ENCODE measurements at regions not wholly inside any gene's neighbourhood (a gene's known extent, or its start where the extent isn't known, plus 50 kb on each side); places are given as distances from the start of the nearest gene placed in this dataset.
"Not testable (repeated sequence)": the region's sequence is repeated elsewhere in the genome, so short reads cannot be mapped to it uniquely, and the experiment has no call there.

DNA sequence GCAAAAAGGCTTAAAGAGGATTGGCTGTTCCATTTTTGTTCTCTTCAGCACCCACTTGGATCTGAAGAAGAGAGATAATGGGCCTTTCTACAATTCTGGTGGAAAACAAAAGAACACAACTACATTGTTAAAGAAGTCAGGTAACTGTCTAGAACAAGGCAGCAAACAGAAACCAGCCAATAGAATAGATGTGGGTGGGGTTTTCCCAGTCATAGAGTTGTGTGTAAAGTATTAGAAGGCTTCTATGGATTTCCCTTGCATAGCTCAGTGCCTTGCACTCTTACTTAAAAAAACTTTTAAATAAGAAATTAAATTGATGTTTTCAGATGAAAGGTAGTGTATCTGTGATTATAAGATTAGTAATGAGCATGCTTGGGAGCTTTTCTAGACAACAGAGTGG, 462.7 kb upstream of the ATP11B start:
- Histone ChIP-seq H3F3A (ENCODE audit: insufficient read depth, low read depth) (no peaks in the 10 kb centered on the region), H3K9me3 (ENCODE audit: insufficient read depth, low read depth) (no peaks in the 10 kb centered on the region), H3K36me3 (ENCODE audit: low read depth) (no peaks in the 10 kb centered on the region), H3K4me2 (no peak overlapping the region), H3K4me1 (replicated peaks; ENCODE audit: insufficient read depth) (peaks cover 4% of the 10 kb centered on the region; the same call in 1 of the 2 replicates), H4K20me1 (ENCODE audit: insufficient read depth) (no peaks in the 10 kb centered on the region), H2AFZ (no peak overlapping the region), H3K27me3 (ENCODE audit: insufficient read depth, low read depth) (no peaks in the 10 kb centered on the region), H3K9me2 (ENCODE audit: insufficient read depth) (no peaks in the 10 kb centered on the region), H3K4me3 (no peak overlapping the region), H3K79me2 (ENCODE audit: low read depth) (no peaks in the 10 kb centered on the region), H3K27ac (no peak overlapping the region)
- no peak for DNase-seq
- POLR2A ChIA-PET (ENCODE audit: unreplicated experiment): no interaction called here
- intact Hi-C loops (cut with micrococcal nuclease; ENCODE audit: unreplicated experiment): no loop called here
- TF ChIP-seq, protein P1, sequence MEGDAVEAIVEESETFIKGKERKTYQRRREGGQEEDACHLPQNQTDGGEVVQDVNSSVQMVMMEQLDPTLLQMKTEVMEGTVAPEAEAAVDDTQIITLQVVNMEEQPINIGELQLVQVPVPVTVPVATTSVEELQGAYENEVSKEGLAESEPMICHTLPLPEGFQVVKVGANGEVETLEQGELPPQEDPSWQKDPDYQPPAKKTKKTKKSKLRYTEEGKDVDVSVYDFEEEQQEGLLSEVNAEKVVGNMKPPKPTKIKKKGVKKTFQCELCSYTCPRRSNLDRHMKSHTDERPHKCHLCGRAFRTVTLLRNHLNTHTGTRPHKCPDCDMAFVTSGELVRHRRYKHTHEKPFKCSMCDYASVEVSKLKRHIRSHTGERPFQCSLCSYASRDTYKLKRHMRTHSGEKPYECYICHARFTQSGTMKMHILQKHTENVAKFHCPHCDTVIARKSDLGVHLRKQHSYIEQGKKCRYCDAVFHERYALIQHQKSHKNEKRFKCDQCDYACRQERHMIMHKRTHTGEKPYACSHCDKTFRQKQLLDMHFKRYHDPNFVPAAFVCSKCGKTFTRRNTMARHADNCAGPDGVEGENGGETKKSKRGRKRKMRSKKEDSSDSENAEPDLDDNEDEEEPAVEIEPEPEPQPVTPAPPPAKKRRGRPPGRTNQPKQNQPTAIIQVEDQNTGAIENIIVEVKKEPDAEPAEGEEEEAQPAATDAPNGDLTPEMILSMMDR (conservative IDR thresholded peaks at IDR 0.05): no peak
- TF ChIP-seq EZH2 (IDR thresholded peaks at IDR 0.05; ENCODE audit: low read depth): no peak
- no TSS peak for BruUV-seq (replicated peaks)
- CTCF ChIA-PET: no interaction called here

DNA sequence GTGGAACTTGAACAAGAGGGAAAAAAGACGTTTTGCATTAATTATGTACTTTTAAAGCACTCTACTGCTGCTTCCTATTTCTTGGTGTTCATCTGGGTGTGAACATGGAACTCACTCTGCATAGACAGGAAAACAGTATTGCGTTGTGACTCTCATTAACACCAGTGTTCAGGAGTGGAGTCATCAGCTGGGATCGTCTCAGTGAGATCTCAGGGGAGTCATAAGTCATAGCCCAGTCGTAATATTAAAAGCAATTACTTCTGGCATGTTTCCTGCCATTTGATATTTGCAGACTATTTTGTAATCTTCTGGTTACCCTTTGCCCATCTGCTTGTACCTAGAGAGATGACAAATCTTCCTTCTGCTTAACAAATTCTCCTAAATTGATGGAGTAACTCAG, 462.0 kb upstream of the ATP11B start:
- BruUV-seq (replicated peaks): no TSS peak
- no peaks in the 10 kb centered on the region for H3K9me2 ChIP-seq (ENCODE audit: insufficient read depth)
- H3K9me3 ChIP-seq (ENCODE audit: insufficient read depth, low read depth): no peaks in the 10 kb centered on the region
- H3K36me3 ChIP-seq (ENCODE audit: low read depth): no peaks in the 10 kb centered on the region
- POLR2A ChIA-PET (ENCODE audit: unreplicated experiment): no interaction called here
- CTCF ChIA-PET: no interaction called here
- H4K20me1 ChIP-seq (ENCODE audit: insufficient read depth): no peaks in the 10 kb centered on the region
- H3K27me3 ChIP-seq (ENCODE audit: insufficient read depth, low read depth): no peaks in the 10 kb centered on the region
- no peaks in the 10 kb centered on the region for H3K79me2 ChIP-seq (ENCODE audit: low read depth)
- no peak overlapping the region for H3K4me3 ChIP-seq
- DNase-seq: no peak
- TF ChIP-seq EZH2 (IDR thresholded peaks at IDR 0.05; ENCODE audit: low read depth): no peak
- TF ChIP-seq, protein P1 (conservative IDR thresholded peaks at IDR 0.05): no peak
- intact Hi-C loops (cut with micrococcal nuclease; ENCODE audit: unreplicated experiment): no loop called here
- no peak overlapping the region for H2AFZ ChIP-seq
- no peaks in the 10 kb centered on the region for H3K4me1 ChIP-seq (replicated peaks; ENCODE audit: insufficient read depth)
- no peak overlapping the region for H3K27ac ChIP-seq
- H3K4me2 ChIP-seq: no peak overlapping the region
- no peaks in the 10 kb centered on the region for H3F3A ChIP-seq (ENCODE audit: insufficient read depth, low read depth)

DNA sequence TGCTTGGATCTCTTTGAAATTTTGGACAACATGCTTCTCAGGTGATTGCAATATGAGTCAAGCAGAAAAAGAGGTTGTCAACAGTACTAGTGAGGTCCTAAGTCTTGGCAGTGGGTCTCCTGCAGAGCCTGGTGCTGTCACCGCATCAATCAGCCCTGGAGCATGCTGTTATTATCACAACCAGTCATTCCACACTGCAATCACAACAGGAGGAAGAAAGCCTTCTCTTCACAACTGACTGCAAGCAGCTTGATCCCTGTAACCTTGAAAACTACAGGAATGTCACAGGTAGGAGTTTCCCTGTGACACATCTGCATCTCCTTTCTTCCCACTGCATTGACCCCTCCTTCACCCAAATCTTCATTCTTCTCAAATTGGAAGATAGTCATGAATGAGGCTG, 451.1 kb upstream of the ATP11B start:
- intact Hi-C loops (cut with micrococcal nuclease; ENCODE audit: unreplicated experiment): no loop called here
- no peaks in the 10 kb centered on the region for H3K79me2 ChIP-seq (ENCODE audit: low read depth)
- no peaks in the 10 kb centered on the region for H3K36me3 ChIP-seq (ENCODE audit: low read depth)
- no peak overlapping the region for H3K4me3 ChIP-seq
- POLR2A ChIA-PET (ENCODE audit: unreplicated experiment): no interaction called here
- 0 out of 2 replicates have a peak, but pooled peaks cover 3% of the 10 kb centered on the region for H3K9me2 ChIP-seq (ENCODE audit: insufficient read depth)
- H3K27me3 ChIP-seq (ENCODE audit: insufficient read depth, low read depth): no peaks in the 10 kb centered on the region
- H3K9me3 ChIP-seq (ENCODE audit: insufficient read depth, low read depth): no peaks in the 10 kb centered on the region
- no peak for TF ChIP-seq EZH2 (IDR thresholded peaks at IDR 0.05; ENCODE audit: low read depth)
- TF ChIP-seq, protein P1 (conservative IDR thresholded peaks at IDR 0.05): no peak
- no peaks in the 10 kb centered on the region for H3K4me1 ChIP-seq (replicated peaks; ENCODE audit: insufficient read depth)
- BruUV-seq (replicated peaks): no TSS peak
- no peak overlapping the region for H3K27ac ChIP-seq
- no peak overlapping the region for H3K4me2 ChIP-seq
- no peaks in the 10 kb centered on the region for H4K20me1 ChIP-seq (ENCODE audit: insufficient read depth)
- DNase-seq: no peak
- no peak overlapping the region for H2AFZ ChIP-seq
- CTCF ChIA-PET: no interaction called here
- H3F3A ChIP-seq (ENCODE audit: insufficient read depth, low read depth): no peaks in the 10 kb centered on the region

DNA sequence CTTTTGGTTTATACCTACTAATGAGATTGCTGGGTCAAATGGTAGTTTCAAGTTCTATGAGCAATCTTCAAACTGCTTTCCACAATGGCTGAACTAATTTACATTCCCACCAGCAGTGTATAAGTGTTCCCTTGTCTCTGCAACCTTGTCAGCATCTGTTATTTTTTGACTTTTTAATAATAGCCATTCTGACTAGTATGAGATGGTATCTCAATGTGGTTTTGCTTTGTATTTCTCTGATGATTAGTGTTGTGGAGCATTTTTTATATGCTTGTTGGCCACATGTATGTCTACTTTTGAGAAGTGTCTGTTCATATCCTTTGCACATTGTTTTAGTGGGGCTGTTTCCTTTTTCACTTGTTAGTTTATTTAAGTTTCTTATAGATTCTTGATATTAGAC, 449.3 kb upstream of the ATP11B start:
- H3K9me2 ChIP-seq (ENCODE audit: insufficient read depth); H3K4me1 ChIP-seq (replicated peaks; ENCODE audit: insufficient read depth); intact Hi-C loops (cut with micrococcal nuclease; ENCODE audit: unreplicated experiment); POLR2A ChIA-PET (ENCODE audit: unreplicated experiment); H3K27me3 ChIP-seq (ENCODE audit: insufficient read depth, low read depth); H3K79me2 ChIP-seq (ENCODE audit: low read depth); H3F3A ChIP-seq (ENCODE audit: insufficient read depth, low read depth); H3K4me2 ChIP-seq; H3K4me3 ChIP-seq; BruUV-seq (replicated peaks); H4K20me1 ChIP-seq (ENCODE audit: insufficient read depth); H2AFZ ChIP-seq; CTCF ChIA-PET; DNase-seq; H3K27ac ChIP-seq; H3K36me3 ChIP-seq (ENCODE audit: low read depth); H3K9me3 ChIP-seq (ENCODE audit: insufficient read depth, low read depth): not testable (repeated sequence)

All from PC-9 (cell line).